K562 (cell line): ENCODE measurements at regions not wholly inside any gene's neighbourhood (a gene's known extent, or its start where the extent isn't known, plus 50 kb on each side); places are given as distances from the start of the nearest gene placed in this dataset.

Experiments used
- ATAC-seq: fragments of 200-7000 bp; cut with Tn5 transposase; 3 replicates; pipeline ENCODE4 v1.9.1; 2020; ENCODE audit warnings: moderate library complexity
- BruUV-seq: library from RNA; stranded (reverse); fragments of 400-500 nt; replicated peaks from 2 replicates; lab custom pipeline; 2021; lab: Mats Ljungman, UMichigan
- CTCF ChIA-PET: fragments of 300-600 bp; formaldehyde crosslinking; extraction: SDS; loops from one replicate; lab custom pipeline; 2021; ENCODE audit warnings: low intra/inter-chr PET ratio; lab: Yijun Ruan, JAX
- POLR2A ChIA-PET: fragments of 300-600, 350-650 bp; sonication (Branson Sonifier 250); formaldehyde crosslinking; extraction: SDS; loops from one replicate; lab custom pipeline; 2021; ENCODE audit warnings: antibody characterized with exemption, inconsistent platforms; lab: Yijun Ruan, JAX
- DNase-seq, 4 experiments: peaks; one replicate each; pipeline versions ENCODE4 v3.0.0 to v3.0.0-alpha.2; 2011 to 2018; ENCODE audit warnings: low spot score in 3 of 4, mixed read lengths in 3 of 4; ENCODE audit errors: extremely low read depth in 1 of 4
- FAIRE-seq: peaks from 2 replicates; lab custom pipeline; 2011; peaks lifted over from hg19 to GRCh38; lab: Jason Lieb, UNC
- H2AFZ ChIP-seq: 2 replicates; pipeline ENCODE4 v1.6.0; 2011; ENCODE audit warnings: low read depth, low read length, control low read depth, inconsistent platforms
- H3K27ac ChIP-seq: fragments of 200-600 bp; 3 replicates; pipeline ENCODE4 v1.8.0; 2011; ENCODE audit warnings: low read depth, mild to moderate bottlenecking, control low read depth, inconsistent platforms, low read length, moderate library complexity, mixed read lengths; ENCODE audit errors: extremely low read depth
- H3K27me3 ChIP-seq, 2 experiments: fragments of 300-600 bp in 1 of 2; 2 replicates in 1 of 2; 3 replicates in 1 of 2; pipeline versions ENCODE4 v1.6.0 to v1.8.0; 2011; ENCODE audit warnings: inconsistent platforms in 2 of 2, low read length in 2 of 2, mild to moderate bottlenecking in 1 of 2, mixed read lengths in 1 of 2, moderate library complexity in 1 of 2; ENCODE audit not compliant: control insufficient read depth in 2 of 2, insufficient read depth in 2 of 2
- H3K36me3 ChIP-seq: fragments of 300-600 bp; 3 replicates; pipeline ENCODE4 v1.8.0; 2011; ENCODE audit warnings: mild to moderate bottlenecking, low read length, inconsistent platforms; ENCODE audit not compliant: control insufficient read depth, insufficient read depth
- H3K4me1 ChIP-seq, 2 experiments: fragments of 200-600 bp in 1 of 2; replicated peaks in 1 of 2; 2 replicates in 1 of 2; 3 replicates in 1 of 2; pipeline versions ENCODE4 v1.5.1 to v1.8.0; 2011; ENCODE audit warnings: inconsistent platforms in 2 of 2, low read length in 2 of 2, mild to moderate bottlenecking in 1 of 2, mixed read lengths in 1 of 2, moderate library complexity in 1 of 2; ENCODE audit not compliant: control insufficient read depth in 2 of 2, insufficient read depth in 2 of 2
- H3K4me2 ChIP-seq: 2 replicates; pipeline ENCODE4 v1.6.1; 2011; ENCODE audit warnings: low read length, control low read depth, inconsistent platforms, mixed read lengths; ENCODE audit not compliant: insufficient read depth
- H3K4me3 ChIP-seq: fragments of 200-600 bp; sonication (generic), shearing (Covaris generic); 2 replicates; pipeline ENCODE4 v1.5.1; 2016; ENCODE audit warnings: control low read depth, inconsistent platforms
- H3K79me2 ChIP-seq: fragments of 200-600 bp; 3 replicates; pipeline ENCODE4 v1.8.0; 2011; ENCODE audit warnings: low read length, inconsistent platforms; ENCODE audit not compliant: control insufficient read depth, insufficient read depth
- H3K9ac ChIP-seq, 2 experiments: 2 replicates each; pipeline versions ENCODE4 v1.6.0 to v1.6.1; 2011; ENCODE audit warnings: low read depth in 2 of 2, low read length in 2 of 2, control low read depth in 1 of 2, inconsistent platforms in 1 of 2, mild to moderate bottlenecking in 1 of 2, mixed read lengths in 1 of 2; ENCODE audit not compliant: insufficient read depth in 1 of 2
- H3K9me1 ChIP-seq: one replicate; pipeline ENCODE4 v1.6.0; 2011; ENCODE audit warnings: inconsistent platforms, mild to moderate bottlenecking, low read length, moderate library complexity; ENCODE audit not compliant: control insufficient read depth, insufficient read depth
- H3K9me3 ChIP-seq: replicated peaks from 2 replicates; pipeline ENCODE4 v1.5.1; 2011; ENCODE audit warnings: low read depth, low read length, inconsistent platforms; ENCODE audit not compliant: control insufficient read depth, insufficient read depth
- H4K20me1 ChIP-seq: replicated peaks from 2 replicates; pipeline ENCODE4 v1.6.1; 2011; ENCODE audit warnings: low read length, inconsistent platforms, mixed read lengths; ENCODE audit not compliant: control insufficient read depth, insufficient read depth
- IFI16 ChIP-seq: fragments of 250-450 bp; sonication (Bioruptor Pico); IDR thresholded peaks from 2 replicates; pipeline ENCODE4 v2.1.2; 2022; ENCODE audit warnings: mild to moderate bottlenecking, inconsistent platforms
- LCOR ChIP-seq: sonication (generic); formaldehyde crosslinking; IDR thresholded peaks from 2 replicates; pipeline ENCODE4 v1.8.0; 2022; ENCODE audit warnings: mild to moderate bottlenecking, missing genetic modification reagents
- ZNF316 ChIP-seq: fragments of 450-650 bp; IDR thresholded peaks from 2 replicates; pipeline ENCODE4 v1.6.1; 2016
- whole genome bisulfite sequencing: fragments of 100-300 bp; shearing (Covaris generic); methylation state at CpG from one replicate; pipeline ENCODE4 v1.1.6; 2016; ENCODE audit warnings: low coverage, mixed read lengths; ENCODE audit not compliant: insufficient coverage; ENCODE audit errors: missing lambda C conversion rate; 5-methylcytosine and 5-hydroxymethylcytosine counted together
- in situ Hi-C: fragments of 300-500 bp; cut with MboI; formaldehyde crosslinking; loops from 4 replicates; pipeline ENCODE4 v1.15.0; 2018; ENCODE audit warnings: inconsistent platforms, mixed read lengths
- intact Hi-C: fragments of 100-400 bp; cut with micrococcal nuclease; formaldehyde crosslinking; loops from 2 replicates; pipeline ENCODE4 v1.14.2; 2022

DNA sequence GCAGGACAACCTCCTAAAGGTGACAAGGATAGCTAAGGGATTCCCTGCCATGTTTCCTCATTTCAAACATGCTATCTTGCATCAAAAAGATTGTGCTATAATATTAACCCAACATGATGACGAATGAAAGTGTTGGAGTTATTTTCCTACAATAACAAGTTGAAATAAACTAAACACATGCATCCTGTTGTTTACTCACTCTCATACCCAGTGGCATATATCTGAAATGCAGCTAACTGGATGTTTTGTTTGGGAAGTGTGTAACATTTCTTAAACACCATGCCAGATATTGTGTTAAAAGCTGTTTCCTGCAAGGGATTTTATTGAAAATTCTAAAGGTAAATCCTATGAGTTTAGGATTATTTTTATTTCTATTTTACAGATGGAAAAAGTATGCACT lies 139.6 kb downstream of the TFPI2 start:
- no peak for ATAC-seq
- Histone ChIP-seq H4K20me1 (no peaks in the 10 kb centered on the region), H3K27ac (no peak overlapping the region), H3K9me1 (no peaks in the 10 kb centered on the region), H3K36me3 (no peaks in the 10 kb centered on the region), H3K9ac (no peak overlapping the region), H3K79me2 (no peaks in the 10 kb centered on the region), H3K4me2 (no peak overlapping the region), H3K9me3 (no peaks in the 10 kb centered on the region), H2AFZ (no peak overlapping the region), H3K4me1 (no peaks in the 10 kb centered on the region), H3K4me3 (no peak overlapping the region), H3K27me3 (no peaks in the 10 kb centered on the region)
- FAIRE-seq, result no peak
- no TSS peak for BruUV-seq
- no peak for TF ChIP-seq LCOR (CRISPR knock-in tag)
- CTCF ChIA-PET, result no interaction called here
- 0% methylated on average over 1 of the region's 1 CpG for WGBS
- in situ Hi-C loops (no loop called here), intact Hi-C loops (no loop called here)
- DNase-seq, result no peak
- POLR2A ChIA-PET, result interaction anchor here (1.0 kb wide), 1 partner anchor 9 kb away, joined by 6 read pairs; no protein-coding TSS in a partner anchor

DNA sequence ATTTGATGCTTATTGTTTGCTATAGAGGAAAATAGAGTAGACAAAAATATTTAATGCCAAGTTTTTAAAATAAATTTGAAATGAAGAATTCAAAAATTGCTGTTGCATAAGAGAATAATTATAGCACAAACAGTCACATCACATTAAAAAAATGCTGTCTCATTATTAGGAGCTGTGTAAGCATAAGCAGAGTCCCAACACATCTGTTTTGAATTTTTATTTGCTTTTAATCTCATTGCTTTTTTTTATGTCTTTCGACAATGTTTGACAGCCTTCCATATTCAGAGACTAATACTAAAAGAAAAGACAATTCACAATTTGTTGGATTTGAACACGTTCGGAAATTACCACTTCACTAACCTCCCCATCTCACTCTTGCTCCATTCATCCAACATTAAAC lies 143.5 kb downstream of the TFPI2 start:
- in situ Hi-C loops, result no loop called here
- DNase-seq, result no peak
- CTCF ChIA-PET, result no interaction called here

More for the DNA sequence above, 143.5 kb downstream of the TFPI2 start:
- FAIRE-seq, result no peak
- H3K9me1 ChIP-seq, result no peaks in the 10 kb centered on the region
- intact Hi-C loops, result no loop called here
- no peaks in the 10 kb centered on the region for H3K36me3 ChIP-seq
- POLR2A ChIA-PET, result no interaction called here
- no peak overlapping the region for H3K4me2 ChIP-seq
- no peak overlapping the region for H3K9ac ChIP-seq
- no peaks in the 10 kb centered on the region for H3K9me3 ChIP-seq
- TF ChIP-seq IFI16 (CRISPR knock-in tag), result no peak
- TF ChIP-seq ZNF316, result peak; percentile 27; the same call in 1 of the 2 replicates
- TF ChIP-seq, all 486 proteins: peak for 1
- H3K79me2 ChIP-seq, result no peaks in the 10 kb centered on the region
- H2AFZ ChIP-seq, result no peak overlapping the region
- no peaks in the 10 kb centered on the region for H4K20me1 ChIP-seq
- no peak overlapping the region for H3K4me3 ChIP-seq
- no peak for ATAC-seq
- H3K4me1 ChIP-seq, result no peaks in the 10 kb centered on the region
- WGBS, result 17% methylated on average over 3 of the region's 3 CpGs
- no peak overlapping the region for H3K27ac ChIP-seq
- H3K27me3 ChIP-seq, result no peaks in the 10 kb centered on the region
- BruUV-seq, result no TSS peak
